Activated B cell treated with CpG ODN at 0.5 μM for 24 hours (primary cell): ENCODE measurements at regions not wholly inside any gene's neighbourhood (a gene's known extent, or its start where the extent isn't known, plus 50 kb on each side); places are given as distances from the start of the nearest gene placed in this dataset.

Experiments
- ATAC-seq: fragments of 200-7000 bp; cut with Tn5 transposase; one replicate; pipeline ENCODE4 v1.10.0; 2021; ENCODE audit warnings: low read depth, mild to moderate bottlenecking, moderate library complexity
- CTCF ChIA-PET: fragments of 350-600 bp; sonication (Branson Sonifier 250); formaldehyde crosslinking; loops from one replicate; lab custom pipeline; 2021; ENCODE audit warnings: antibody characterized with exemption; lab: Charles Lee
- POLR2A ChIA-PET: fragments of 350-600 bp; sonication (Branson Sonifier 250); formaldehyde crosslinking; loops from one replicate; lab custom pipeline; 2021; ENCODE audit warnings: antibody characterized with exemption; lab: Charles Lee
- DNase-seq: peaks from one replicate; pipeline ENCODE4 v3.0.0; 2022
- H3K27ac Mint-ChIP-seq: one replicate; pipeline ENCODE4 v1.8.0; 2020; ENCODE audit warnings: mixed read lengths
- H3K27me3 Mint-ChIP-seq: one replicate; pipeline ENCODE4 v1.8.0; 2021; ENCODE audit warnings: mixed read lengths
- H3K36me3 Mint-ChIP-seq: one replicate; pipeline ENCODE4 v1.8.0; 2021; ENCODE audit warnings: low read depth, mixed read lengths
- H3K4me1 Mint-ChIP-seq: one replicate; pipeline ENCODE4 v1.8.0; 2021; ENCODE audit warnings: mixed read lengths
- H3K4me3 Mint-ChIP-seq: one replicate; pipeline ENCODE4 v1.8.0; 2020; ENCODE audit warnings: mild to moderate bottlenecking, mixed read lengths
- H3K9me3 Mint-ChIP-seq: one replicate; pipeline ENCODE4 v1.8.0; 2020; ENCODE audit warnings: mixed read lengths
- CTCF ChIP-seq: fragments of 200-600 bp; IDR thresholded peaks from one replicate; pipeline ENCODE4 v1.8.0; 2022; ENCODE audit warnings: antibody characterized with exemption, mild to moderate bottlenecking
- intact Hi-C: fragments of 100-400 bp; cut with micrococcal nuclease; formaldehyde crosslinking; loops from one replicate; pipeline ENCODE4 v1.15.1; 2024

GRCh38 chr1:238745069-238745468 is 641.3 kb upstream of the CHRM3 start:
- peaks cover 5% of the 10 kb centered on the region for H3K9me3 Mint-ChIP-seq
- H3K27ac Mint-ChIP-seq = no peak overlapping the region
- no peaks in the 10 kb centered on the region for H3K27me3 Mint-ChIP-seq
- no peaks in the 10 kb centered on the region for H3K4me1 Mint-ChIP-seq
- ATAC-seq = no peak
- intact Hi-C loops = no loop called here
- no peak for TF ChIP-seq CTCF
- no peak for DNase-seq
- no peak overlapping the region for H3K4me3 Mint-ChIP-seq
- POLR2A ChIA-PET = no interaction called here
- CTCF ChIA-PET = no interaction called here
- H3K36me3 Mint-ChIP-seq = no peaks in the 10 kb centered on the region

GRCh38 chr1:238738892-238739291 is 647.5 kb upstream of the CHRM3 start:
- H3K4me3 Mint-ChIP-seq = no peak overlapping the region
- intact Hi-C loops = no loop called here
- no peak for TF ChIP-seq CTCF

GRCh38 chr1:238727670-238728069 is 658.7 kb upstream of the CHRM3 start:
- DNase-seq = no peak
- Mint-ChIP-seq H3K9me3 (peaks cover 2% of the 10 kb centered on the region), H3K36me3 (no peaks in the 10 kb centered on the region), H3K27ac (no peak overlapping the region), H3K4me1 (no peaks in the 10 kb centered on the region), H3K4me3 (no peak overlapping the region), H3K27me3 (no peaks in the 10 kb centered on the region)
- no peak for ATAC-seq
- ChIA-PET POLR2A (no interaction called here), CTCF (no interaction called here)
- intact Hi-C loops = no loop called here
- no peak for TF ChIP-seq CTCF

More at GRCh38 chr1:238738892-238739291, 647.5 kb upstream of the CHRM3 start:
- ChIA-PET CTCF (no interaction called here), POLR2A (no interaction called here)
- H3K27ac Mint-ChIP-seq = no peak overlapping the region
- no peaks in the 10 kb centered on the region for H3K36me3 Mint-ChIP-seq
- H3K27me3 Mint-ChIP-seq = no peaks in the 10 kb centered on the region
- DNase-seq (no peak), ATAC-seq (no peak)
- H3K4me1 Mint-ChIP-seq = no peaks in the 10 kb centered on the region
- no peaks in the 10 kb centered on the region for H3K9me3 Mint-ChIP-seq

- Mint-ChIP-seq H3K27me3 (no peaks in the 10 kb centered on the region), H3K4me1 (no peaks in the 10 kb centered on the region), H3K27ac (no peak overlapping the region), H3K9me3 (peaks cover 15% of the 10 kb centered on the region), H3K36me3 (no peaks in the 10 kb centered on the region), H3K4me3 (no peak overlapping the region)
- DNase-seq = no peak
- no peak for TF ChIP-seq CTCF
- CTCF ChIA-PET = no interaction called here
- intact Hi-C loops = no loop called here
- no peak for ATAC-seq
- POLR2A ChIA-PET = no interaction called here
These were observed 663.6 kb upstream of the CHRM3 start for GRCh38 chr1:238722812-238723211.

GRCh38 chr1:238710697-238711096 is 675.7 kb upstream of the CHRM3 start:
- no peak for ATAC-seq
- Mint-ChIP-seq H3K36me3 (no peaks in the 10 kb centered on the region), H3K27ac (no peak overlapping the region), H3K4me1 (no peaks in the 10 kb centered on the region), H3K9me3 (no peaks in the 10 kb centered on the region), H3K27me3 (no peaks in the 10 kb centered on the region), H3K4me3 (no peak overlapping the region)
- intact Hi-C loops = no loop called here
- no peak for DNase-seq
- TF ChIP-seq CTCF = no peak
- ChIA-PET POLR2A (no interaction called here), CTCF (no interaction called here)
